Pancreas (tissue), 10 donors: ENCODE measurements at regions not wholly inside any gene's neighbourhood (a gene's known extent, or its start where the extent isn't known, plus 50 kb on each side); places are given as distances from the start of the nearest gene placed in this dataset.

Experiments used
- ATAC-seq, 4 donors: fragments of 200-7000 bp; cut with Tn5 transposase; one replicate each; pipeline versions ENCODE4 v1.8.0 to v1.9.1; 2020; ENCODE audit warnings: mild to moderate bottlenecking in 4 of 4, moderate library complexity in 4 of 4
- DNase-seq, 6 donors: peaks; one replicate each; pipeline ENCODE4 v3.0.0-alpha.2; 2020
- FAIRE-seq: peaks from 2 replicates; lab custom pipeline; 2012; peaks lifted over from hg19 to GRCh38; lab: Jason Lieb, UNC
- H3K27ac ChIP-seq, 4 donors: fragments of 200-600 bp; sonication (generic); 1 replicate in 3 of 4; 2 replicates in 1 of 4; pipeline versions ENCODE4 v1.5.0 to v1.8.0; 2020
- H3K27me3 ChIP-seq, 4 donors: fragments of 200-600 bp; one replicate each; pipeline ENCODE4 v1.8.0; 2021
- H3K36me3 ChIP-seq, 3 donors: fragments of 200-600 bp; sonication (generic) in 1 of 3; one replicate each; pipeline versions ENCODE4 v1.5.0 to v1.8.0; 2020 to 2021
- H3K4me1 ChIP-seq, 3 donors: fragments of 200-600 bp; one replicate each; pipeline ENCODE4 v1.8.0; 2021
- H3K4me3 ChIP-seq, 4 donors: fragments of 200-600 bp; sonication (generic) in 2 of 4; one replicate each; pipeline versions ENCODE4 v1.5.0 to v1.8.0; 2020 to 2021
- H3K9me3 ChIP-seq, 4 donors: fragments of 200-600 bp; one replicate each; pipeline ENCODE4 v1.8.0; 2021
- WGBS, 2 donors: extraction: QIAGEN DNeasy Blood & Tissue Kit; methylation state at CpG; one replicate each; pipeline ENCODE4 v1.1.7; 2013; 5-methylcytosine and 5-hydroxymethylcytosine counted together
- intact Hi-C, 3 donors: fragments of 100-400 bp; cut with DNase I; formaldehyde crosslinking; loops; one replicate each; pipeline versions ENCODE4 v1.11.1 to v1.14.2; 2022
- TF ChIP-seq, protein P1 (sequence below), 4 donors: fragments of 200-600 bp; sonication (generic) in 3 of 4; IDR thresholded peaks; one replicate each; pipeline versions ENCODE4 v1.5.0 to v1.8.0; 2021; ENCODE audit warnings: antibody characterized with exemption in 4 of 4
- donor health status: healthy with polysubstance abuse.
- donor health status: DM: no; HTN: no; CAD: no; lungs with moderate emphysema.
- donor health status: DM: no; HTN: no; CAD: no.
- donor health status: control.
- donor health status: control.
- donor health status: Bipolar disorder and iron deficiency.
- donor health status: DM: yes; HTN: yes; CAD: no.
- donor health status: DM: no; HTN: no; CAD: no.
- donor health status: DM: no; HTN: no; CAD: no.
- donor health status: DM: yes; HTN: yes; CAD: no.

- Histone ChIP-seq H3K27ac (no peak overlapping the region), H3K4me3 (no peak overlapping the region), H3K4me1 (peaks cover 0 to 5% (median 0%) of the 10 kb centered on the region in 3 donors), H3K36me3 (no peaks in the 10 kb centered on the region), H3K27me3 (no peaks in the 10 kb centered on the region), H3K9me3 (no peaks in the 10 kb centered on the region)
- DNase-seq, result no peak
- intact Hi-C loops, result no loop called here
- peak in 3 of 4 donors; percentile 40 to 52 (median 51) for ATAC-seq
- peak; percentile 51 for FAIRE-seq
- TF ChIP-seq, protein P1, sequence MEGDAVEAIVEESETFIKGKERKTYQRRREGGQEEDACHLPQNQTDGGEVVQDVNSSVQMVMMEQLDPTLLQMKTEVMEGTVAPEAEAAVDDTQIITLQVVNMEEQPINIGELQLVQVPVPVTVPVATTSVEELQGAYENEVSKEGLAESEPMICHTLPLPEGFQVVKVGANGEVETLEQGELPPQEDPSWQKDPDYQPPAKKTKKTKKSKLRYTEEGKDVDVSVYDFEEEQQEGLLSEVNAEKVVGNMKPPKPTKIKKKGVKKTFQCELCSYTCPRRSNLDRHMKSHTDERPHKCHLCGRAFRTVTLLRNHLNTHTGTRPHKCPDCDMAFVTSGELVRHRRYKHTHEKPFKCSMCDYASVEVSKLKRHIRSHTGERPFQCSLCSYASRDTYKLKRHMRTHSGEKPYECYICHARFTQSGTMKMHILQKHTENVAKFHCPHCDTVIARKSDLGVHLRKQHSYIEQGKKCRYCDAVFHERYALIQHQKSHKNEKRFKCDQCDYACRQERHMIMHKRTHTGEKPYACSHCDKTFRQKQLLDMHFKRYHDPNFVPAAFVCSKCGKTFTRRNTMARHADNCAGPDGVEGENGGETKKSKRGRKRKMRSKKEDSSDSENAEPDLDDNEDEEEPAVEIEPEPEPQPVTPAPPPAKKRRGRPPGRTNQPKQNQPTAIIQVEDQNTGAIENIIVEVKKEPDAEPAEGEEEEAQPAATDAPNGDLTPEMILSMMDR (IDR thresholded peaks at IDR 0.05), result no peak
- 47 to 53% methylated on average over 7 of the region's 7 CpGs for WGBS, 2 donors
Observed at GRCh38 chr2:66364495-66365333, 70.2 kb upstream of the MEIS1 start.

- no peaks in the 10 kb centered on the region for H3K9me3 ChIP-seq
- no peaks in the 10 kb centered on the region for H3K27me3 ChIP-seq
- FAIRE-seq (no peak), DNase-seq (no peak), ATAC-seq (no peak)
- H3K36me3 ChIP-seq, result no peaks in the 10 kb centered on the region
- intact Hi-C loops, result no loop called here
- no peak overlapping the region for H3K4me3 ChIP-seq
- peaks cover 0 to 5% (median 0%) of the 10 kb centered on the region in 3 donors for H3K4me1 ChIP-seq
- no peak overlapping the region for H3K27ac ChIP-seq
- WGBS, 2 donors, result 75 to 80% methylated on average over 6 of the region's 6 CpGs
- TF ChIP-seq, protein P1 (IDR thresholded peaks at IDR 0.05), result no peak
Observed at GRCh38 chr2:66362701-66363100, 72.2 kb upstream of the MEIS1 start.

- Histone ChIP-seq H3K36me3 (no peaks in the 10 kb centered on the region), H3K4me3 (no peak overlapping the region), H3K4me1 (no peaks in the 10 kb centered on the region), H3K27ac (no peak overlapping the region), H3K9me3 (no peaks in the 10 kb centered on the region), H3K27me3 (no peaks in the 10 kb centered on the region)
- ATAC-seq (no peak), FAIRE-seq (no peak), DNase-seq (no peak)
- intact Hi-C loops, result no loop called here
- WGBS, 2 donors, result 59 to 65% methylated on average over 4 of the region's 4 CpGs
- TF ChIP-seq, protein P1 (IDR thresholded peaks at IDR 0.05), result no peak
Observed at GRCh38 chr2:66346231-66346664, 88.7 kb upstream of the MEIS1 start.

DNA sequence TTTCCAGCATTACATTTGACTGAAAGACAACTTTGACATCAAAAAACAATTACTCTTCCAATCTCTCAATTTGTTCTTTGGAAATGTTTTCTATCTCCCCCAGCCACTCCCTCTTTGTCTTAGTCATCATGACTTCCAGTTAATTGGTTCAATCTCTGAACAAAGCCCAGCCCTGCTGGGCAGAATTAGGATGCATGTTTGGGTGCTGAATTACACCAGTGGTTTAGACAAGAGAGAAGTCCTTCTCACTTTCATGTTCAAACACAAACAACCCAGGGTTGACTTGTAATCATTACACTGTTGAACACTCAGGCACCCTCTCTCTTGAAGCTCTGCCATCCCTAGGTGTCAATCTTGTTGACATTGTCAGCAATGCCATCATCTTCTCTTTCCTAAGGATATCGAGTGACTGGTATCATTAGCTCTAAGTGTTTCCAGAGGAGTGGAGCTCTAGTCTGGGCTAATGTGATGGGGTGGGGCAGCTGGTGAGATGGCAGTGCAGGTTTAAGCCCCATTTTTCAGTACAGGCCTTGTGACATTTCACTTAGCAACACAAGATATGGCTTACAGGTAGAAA, 90.8 kb upstream of the MEIS1 start:
- Histone ChIP-seq H3K27ac (no peak overlapping the region), H3K9me3 (no peaks in the 10 kb centered on the region), H3K4me1 (no peaks in the 10 kb centered on the region), H3K36me3 (no peaks in the 10 kb centered on the region), H3K27me3 (no peaks in the 10 kb centered on the region), H3K4me3 (no peak overlapping the region)
- ATAC-seq (no peak), DNase-seq (no peak), FAIRE-seq (no peak)
- intact Hi-C loops, result no loop called here
- TF ChIP-seq, protein P1 (IDR thresholded peaks at IDR 0.05), result no peak
- WGBS, 2 donors, result 81 to 83% methylated on average over 1 of the region's 1 CpG

GRCh38 chr2:66343259-66343658, 91.7 kb upstream of the MEIS1 start:
- Histone ChIP-seq H3K27me3 (no peaks in the 10 kb centered on the region), H3K4me1 (no peaks in the 10 kb centered on the region), H3K27ac (no peak overlapping the region), H3K36me3 (no peaks in the 10 kb centered on the region), H3K4me3 (no peak overlapping the region), H3K9me3 (no peaks in the 10 kb centered on the region)
- 48 to 61% methylated on average over 1 of the region's 1 CpG for WGBS, 2 donors
- TF ChIP-seq, protein P1 (IDR thresholded peaks at IDR 0.05), result no peak
- intact Hi-C loops, result no loop called here
- FAIRE-seq (no peak), DNase-seq (no peak), ATAC-seq (no peak)
